ENCODE measurements at regions not wholly inside any gene's neighbourhood (a gene's known extent, or its start where the extent isn't known, plus 50 kb on each side); places are given as distances from the start of the nearest gene placed in this dataset.

GRCh38 chr13:28563609-28564008, 68.7 kb upstream of the FLT1 start:
- TF ChIP-seq CTCF (conservative IDR thresholded peaks at IDR 0.05) (no peak), ZFX (IDR thresholded peaks at IDR 0.05) (no peak)
